ENCODE measurements at regions not wholly inside any gene's neighbourhood (a gene's known extent, or its start where the extent isn't known, plus 50 kb on each side); places are given as distances from the start of the nearest gene placed in this dataset.
"Not testable (repeated sequence)": the region's sequence is repeated elsewhere in the genome, so short reads cannot be mapped to it uniquely, and the experiment has no call there.

DNA sequence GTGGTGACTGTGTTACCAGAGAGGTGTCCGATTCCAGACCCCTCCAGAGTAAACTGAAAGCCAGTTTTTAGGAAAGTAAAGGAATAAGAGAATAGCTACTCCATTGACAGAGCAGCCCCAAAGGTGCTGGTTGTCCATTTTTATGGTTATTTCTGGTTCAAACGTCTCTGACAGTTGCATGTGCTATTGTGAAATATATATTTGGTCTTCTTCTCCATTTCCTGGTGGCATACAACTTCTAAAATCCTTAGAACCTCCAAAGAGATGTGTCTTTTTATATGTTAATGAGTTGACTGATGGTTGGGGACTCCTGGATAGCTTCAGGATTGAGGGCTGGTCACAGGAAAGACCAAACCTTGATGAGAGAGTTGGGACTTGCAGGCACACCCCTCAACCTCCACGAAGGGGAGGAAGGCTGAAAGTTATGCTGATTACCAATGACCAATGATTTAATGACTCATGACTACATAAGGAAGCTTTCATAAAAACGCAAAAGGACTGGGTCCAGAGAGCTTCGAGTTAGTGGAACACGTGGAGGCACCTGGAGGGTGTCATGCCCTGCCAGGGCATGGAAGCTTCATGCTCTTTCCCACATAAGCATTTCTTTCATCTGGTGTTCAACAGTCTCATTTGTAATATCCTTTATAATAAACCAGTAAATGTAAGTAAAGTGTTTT, 100.7 kb downstream of the SLC16A1 start:
- Histone ChIP-seq H3K27ac (ENCODE audit: low read length) (no peak overlapping the region), H3K4me3 (ENCODE audit: low read length) (no peak overlapping the region), H3K27me3 (ENCODE audit: control insufficient read depth, insufficient read depth, low read length) (peaks cover 5% of the 10 kb centered on the region), H3K4me1 (ENCODE audit: control insufficient read depth, insufficient read depth, low read length) (no peaks in the 10 kb centered on the region), H3K9me3 (ENCODE audit: control insufficient read depth, insufficient read depth, low read length) (no peaks in the 10 kb centered on the region), H3K36me3 (ENCODE audit: control insufficient read depth, insufficient read depth, low read length) (no peaks in the 10 kb centered on the region)
- no peak for ATAC-seq
- H3K36me3 Mint-ChIP-seq = no peaks in the 10 kb centered on the region
- peaks cover 0 to 11% of the 10 kb centered on the region in 2 donors for H3K4me1 Mint-ChIP-seq
- TF ChIP-seq, protein P1, sequence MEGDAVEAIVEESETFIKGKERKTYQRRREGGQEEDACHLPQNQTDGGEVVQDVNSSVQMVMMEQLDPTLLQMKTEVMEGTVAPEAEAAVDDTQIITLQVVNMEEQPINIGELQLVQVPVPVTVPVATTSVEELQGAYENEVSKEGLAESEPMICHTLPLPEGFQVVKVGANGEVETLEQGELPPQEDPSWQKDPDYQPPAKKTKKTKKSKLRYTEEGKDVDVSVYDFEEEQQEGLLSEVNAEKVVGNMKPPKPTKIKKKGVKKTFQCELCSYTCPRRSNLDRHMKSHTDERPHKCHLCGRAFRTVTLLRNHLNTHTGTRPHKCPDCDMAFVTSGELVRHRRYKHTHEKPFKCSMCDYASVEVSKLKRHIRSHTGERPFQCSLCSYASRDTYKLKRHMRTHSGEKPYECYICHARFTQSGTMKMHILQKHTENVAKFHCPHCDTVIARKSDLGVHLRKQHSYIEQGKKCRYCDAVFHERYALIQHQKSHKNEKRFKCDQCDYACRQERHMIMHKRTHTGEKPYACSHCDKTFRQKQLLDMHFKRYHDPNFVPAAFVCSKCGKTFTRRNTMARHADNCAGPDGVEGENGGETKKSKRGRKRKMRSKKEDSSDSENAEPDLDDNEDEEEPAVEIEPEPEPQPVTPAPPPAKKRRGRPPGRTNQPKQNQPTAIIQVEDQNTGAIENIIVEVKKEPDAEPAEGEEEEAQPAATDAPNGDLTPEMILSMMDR (IDR thresholded peaks at IDR 0.05) = no peak
- DNase-seq = no peak
- intact Hi-C loops (cut with micrococcal nuclease) = no loop called here
- H3K4me3 Mint-ChIP-seq = peak overlapping the region; percentile 47
- 65% methylated on average over 6 of the region's 6 CpGs for WGBS (ENCODE audit: insufficient coverage)
- H3K9me3 Mint-ChIP-seq = no peaks in the 10 kb centered on the region
- peaks cover 31 to 38% of the 10 kb centered on the region in 2 donors for H3K27me3 Mint-ChIP-seq (ENCODE audit: low read depth in 2 of 2)
- H3K27ac Mint-ChIP-seq = no peak overlapping the region

DNA sequence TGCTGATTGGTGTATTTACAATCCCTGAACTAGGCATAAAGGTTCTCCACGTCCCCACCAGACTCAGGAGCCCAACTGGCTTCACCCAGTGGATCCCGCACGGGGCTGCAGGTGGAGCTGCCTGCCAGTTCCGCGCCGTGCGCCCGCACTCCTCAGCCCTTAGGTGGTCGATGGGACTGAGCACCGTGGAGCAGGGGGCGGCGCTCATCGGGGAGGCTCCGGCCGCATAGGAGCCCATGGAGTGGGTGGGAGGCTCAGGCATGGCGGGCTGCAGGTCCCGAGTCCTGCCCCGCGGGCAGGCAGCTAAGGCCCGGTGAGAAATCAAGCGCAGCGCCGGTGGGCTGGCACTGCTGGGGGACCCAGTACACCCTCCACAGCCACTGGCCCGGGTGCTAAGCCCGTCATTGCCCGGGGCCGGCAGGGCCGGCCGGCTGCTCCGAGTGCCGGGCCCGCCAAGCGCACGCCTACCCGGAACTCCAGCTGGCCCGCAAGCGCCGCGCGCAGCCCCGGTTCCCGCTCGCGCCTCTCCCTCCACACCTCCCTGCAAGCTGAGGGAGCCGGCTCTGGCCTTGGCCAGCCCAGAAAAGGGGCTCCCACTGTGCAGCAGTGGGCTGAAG, 101.5 kb downstream of the SLC16A1 start:
- H3K27ac Mint-ChIP-seq; H3K27ac ChIP-seq (ENCODE audit: low read length); H3K36me3 ChIP-seq (ENCODE audit: control insufficient read depth, insufficient read depth, low read length); H3K4me3 Mint-ChIP-seq; H3K4me1 ChIP-seq (ENCODE audit: control insufficient read depth, insufficient read depth, low read length); intact Hi-C loops (cut with micrococcal nuclease); H3K4me3 ChIP-seq (ENCODE audit: low read length); H3K9me3 Mint-ChIP-seq; ATAC-seq; H3K9me3 ChIP-seq (ENCODE audit: control insufficient read depth, insufficient read depth, low read length); H3K36me3 Mint-ChIP-seq; DNase-seq: not testable (repeated sequence)
- H3K27me3 ChIP-seq (ENCODE audit: control insufficient read depth, insufficient read depth, low read length) = peaks cover 12% of the 10 kb centered on the region
- H3K27me3 Mint-ChIP-seq (ENCODE audit: low read depth in 2 of 2) = peaks cover 39 to 46% of the 10 kb centered on the region in 2 donors
- WGBS (ENCODE audit: insufficient coverage) = 64% methylated on average over 42 of the region's 45 CpGs
- H3K4me1 Mint-ChIP-seq = peaks cover 0 to 19% of the 10 kb centered on the region in 2 donors

DNA sequence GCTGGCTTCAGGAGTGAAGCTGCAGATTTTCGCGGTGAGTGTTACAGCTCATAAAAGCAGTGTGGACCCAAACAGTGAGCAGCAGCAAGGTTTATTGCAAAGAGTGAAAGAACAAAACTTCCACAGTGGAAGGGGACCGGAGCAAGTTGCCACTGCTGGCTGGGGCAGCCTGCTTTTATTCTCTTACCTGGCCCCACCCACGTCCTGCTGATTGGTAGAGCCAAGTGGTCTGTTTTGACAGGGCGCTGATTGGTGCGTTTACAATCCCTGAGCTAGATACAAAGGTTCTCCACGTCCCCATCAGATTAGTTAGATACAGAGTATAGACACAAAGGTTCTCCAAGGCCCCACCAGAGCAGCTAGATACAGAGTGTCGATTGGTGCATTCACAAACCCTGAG, 102.1 kb downstream of the SLC16A1 start:
- H3K27ac Mint-ChIP-seq; H3K9me3 ChIP-seq (ENCODE audit: control insufficient read depth, insufficient read depth, low read length); intact Hi-C loops (cut with micrococcal nuclease); H3K36me3 Mint-ChIP-seq; H3K9me3 Mint-ChIP-seq; DNase-seq; H3K36me3 ChIP-seq (ENCODE audit: control insufficient read depth, insufficient read depth, low read length); H3K4me3 ChIP-seq (ENCODE audit: low read length); ATAC-seq; H3K4me1 ChIP-seq (ENCODE audit: control insufficient read depth, insufficient read depth, low read length); H3K27ac ChIP-seq (ENCODE audit: low read length): not testable (repeated sequence)
- peaks cover 42 to 51% of the 10 kb centered on the region in 2 donors for H3K27me3 Mint-ChIP-seq (ENCODE audit: low read depth in 2 of 2)
- peaks cover 16% of the 10 kb centered on the region for H3K27me3 ChIP-seq (ENCODE audit: control insufficient read depth, insufficient read depth, low read length)
- WGBS (ENCODE audit: insufficient coverage) = 93% methylated on average over 3 of the region's 8 CpGs
- peak overlapping the region; percentile 28 for H3K4me3 Mint-ChIP-seq
- peaks cover 0 to 24% of the 10 kb centered on the region in 2 donors for H3K4me1 Mint-ChIP-seq

DNA sequence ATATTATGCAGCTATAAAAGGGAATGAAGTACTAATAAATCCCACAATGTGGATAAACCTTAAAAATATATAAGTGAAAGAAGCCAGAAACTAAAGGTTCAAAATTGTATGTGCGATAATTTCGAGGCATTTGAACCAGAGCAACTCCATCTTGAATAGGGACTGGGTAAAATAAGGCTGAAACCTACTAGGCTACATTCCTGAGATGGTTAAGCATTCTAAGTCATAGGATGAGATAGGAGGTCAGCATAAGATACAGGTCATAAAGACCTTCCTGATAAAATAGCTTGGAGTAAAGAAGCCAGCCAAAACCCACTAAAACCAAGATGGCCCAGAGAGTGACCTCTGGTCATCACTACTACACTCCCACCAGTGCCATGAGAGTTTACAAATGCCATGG, 103.1 kb downstream of the SLC16A1 start:
- H3K4me1 Mint-ChIP-seq = peaks cover 0 to 24% of the 10 kb centered on the region in 2 donors
- Histone ChIP-seq H3K27ac (ENCODE audit: low read length) (no peak overlapping the region), H3K4me3 (ENCODE audit: low read length) (no peak overlapping the region), H3K36me3 (ENCODE audit: control insufficient read depth, insufficient read depth, low read length) (no peaks in the 10 kb centered on the region), H3K4me1 (ENCODE audit: control insufficient read depth, insufficient read depth, low read length) (peaks cover 7% of the 10 kb centered on the region), H3K9me3 (ENCODE audit: control insufficient read depth, insufficient read depth, low read length) (no peaks in the 10 kb centered on the region), H3K27me3 (ENCODE audit: control insufficient read depth, insufficient read depth, low read length) (peaks cover 19% of the 10 kb centered on the region)
- 94% methylated on average over 2 of the region's 2 CpGs for WGBS (ENCODE audit: insufficient coverage)
- peaks cover 47 to 54% of the 10 kb centered on the region in 2 donors for H3K27me3 Mint-ChIP-seq (ENCODE audit: low read depth in 2 of 2)
- intact Hi-C loops (cut with micrococcal nuclease) = no loop called here
- no peak overlapping the region for H3K27ac Mint-ChIP-seq
- no peak overlapping the region for H3K4me3 Mint-ChIP-seq
- no peak for ATAC-seq
- H3K9me3 Mint-ChIP-seq = no peaks in the 10 kb centered on the region
- no peak for DNase-seq
- no peaks in the 10 kb centered on the region for H3K36me3 Mint-ChIP-seq
- TF ChIP-seq, protein P1 (IDR thresholded peaks at IDR 0.05) = no peak

Data from natural killer cell (primary cell).